Jurkat, Clone E6-1 (cell line): ENCODE measurements at regions not wholly inside any gene's neighbourhood (a gene's known extent, or its start where the extent isn't known, plus 50 kb on each side); places are given as distances from the start of the nearest gene placed in this dataset.
"Not testable (repeated sequence)": the region's sequence is repeated elsewhere in the genome, so short reads cannot be mapped to it uniquely, and the experiment has no call there.

Experiments
- DNase-seq: peaks from one replicate; pipeline ENCODE4 v3.0.0-alpha.2; 2011; ENCODE audit warnings: low read depth, low spot score
- H3K4me3 ChIP-seq: 2 replicates; pipeline ENCODE4 v1.5.1; 2011; ENCODE audit warnings: mild to moderate bottlenecking, low read length, control low read depth, moderate library complexity

DNA sequence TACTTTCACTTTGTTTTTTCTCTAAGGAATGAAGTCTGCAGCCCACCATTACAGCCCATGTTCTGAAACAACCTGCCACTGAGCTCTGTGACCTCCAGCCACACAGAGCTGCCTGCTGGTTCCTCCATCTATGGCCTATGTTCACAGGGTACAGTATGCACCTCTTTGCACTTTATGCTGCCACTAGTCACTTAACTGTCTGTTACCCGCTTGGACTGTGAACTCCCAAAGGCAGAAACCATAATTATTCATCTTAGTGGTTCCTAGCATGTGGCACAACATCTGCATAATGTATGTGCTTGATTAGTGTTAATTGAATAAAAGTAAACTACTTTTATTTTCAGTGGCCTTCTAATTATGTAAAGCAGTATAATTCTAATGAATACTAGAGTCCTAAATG lies 95.5 kb upstream of the BET1 start:
- H3K4me3 ChIP-seq, result no peak overlapping the region
- DNase-seq, result no peak

DNA sequence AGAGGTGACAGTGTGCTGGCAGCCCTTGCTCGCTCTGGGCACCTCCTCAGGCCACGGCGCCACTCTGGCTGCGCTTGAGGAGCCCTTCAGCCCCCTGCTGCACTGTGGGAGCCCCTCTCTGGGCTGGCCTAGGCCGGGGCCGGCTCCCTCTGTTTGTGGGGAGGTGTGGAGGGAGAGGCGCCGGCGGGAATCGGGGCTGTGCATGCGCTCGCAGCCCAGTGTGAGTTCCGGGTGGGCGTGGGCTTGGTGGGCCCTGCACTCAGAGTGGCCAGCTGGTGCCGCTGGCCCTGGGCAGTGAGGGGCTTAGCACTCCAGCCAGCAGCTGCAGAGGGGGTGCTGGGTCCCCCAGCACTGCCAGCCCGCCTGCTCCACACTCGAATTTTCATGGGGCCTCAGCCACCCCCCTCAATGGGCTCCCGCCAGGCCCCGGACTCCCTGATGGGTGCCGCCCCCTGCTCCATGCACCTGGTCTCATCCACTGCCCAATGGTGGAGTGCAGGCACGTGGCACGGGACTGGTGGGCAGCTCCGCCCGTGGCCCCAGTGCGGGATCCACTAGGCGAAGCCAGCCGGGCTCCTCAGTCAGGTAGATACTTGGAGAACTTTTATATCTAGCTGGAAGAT lies 96.7 kb upstream of the BET1 start:
- H3K4me3 ChIP-seq, result no peak overlapping the region
- DNase-seq, result no peak

DNA sequence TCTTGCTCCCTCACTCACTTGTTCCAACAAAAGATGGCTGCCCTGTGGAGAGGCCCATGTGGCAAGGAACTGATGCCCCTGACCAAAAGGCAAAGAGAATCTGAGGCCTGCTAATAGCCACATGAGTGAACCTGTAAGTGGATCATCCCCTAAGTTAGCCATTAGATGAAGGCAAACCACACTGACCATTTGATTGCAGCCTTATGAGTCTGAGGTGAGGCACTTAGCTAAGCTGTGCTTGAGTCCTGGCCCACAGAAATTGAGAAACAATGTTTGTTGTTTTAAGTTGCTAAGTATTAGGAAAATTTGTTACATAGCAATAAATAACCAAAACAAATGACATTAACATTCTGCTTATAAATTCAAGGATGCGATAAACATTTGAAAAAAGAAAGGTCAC lies 100.1 kb upstream of the BET1 start:
- DNase-seq, result no peak
- H3K4me3 ChIP-seq, result no peak overlapping the region

DNA sequence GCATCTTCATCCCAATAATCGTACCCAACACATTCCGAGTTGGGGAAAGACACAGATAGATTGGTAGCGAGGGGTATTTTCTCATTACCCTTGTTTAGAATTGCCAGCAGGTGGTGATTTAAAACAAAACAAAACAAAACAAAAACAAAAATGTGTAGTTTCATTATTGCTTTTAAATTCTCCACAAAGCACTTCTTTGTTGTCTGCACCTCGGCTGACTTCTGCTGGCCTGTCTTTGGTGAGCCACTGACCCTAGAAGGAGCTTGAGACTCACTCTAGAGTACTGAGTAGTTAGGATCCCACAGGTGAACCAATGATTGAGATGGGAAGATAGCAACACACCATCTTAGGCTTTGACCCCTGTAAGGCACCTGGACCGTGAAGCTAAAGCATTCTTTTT lies 105.4 kb upstream of the BET1 start:
- H3K4me3 ChIP-seq, result no peak overlapping the region
- no peak for DNase-seq

DNA sequence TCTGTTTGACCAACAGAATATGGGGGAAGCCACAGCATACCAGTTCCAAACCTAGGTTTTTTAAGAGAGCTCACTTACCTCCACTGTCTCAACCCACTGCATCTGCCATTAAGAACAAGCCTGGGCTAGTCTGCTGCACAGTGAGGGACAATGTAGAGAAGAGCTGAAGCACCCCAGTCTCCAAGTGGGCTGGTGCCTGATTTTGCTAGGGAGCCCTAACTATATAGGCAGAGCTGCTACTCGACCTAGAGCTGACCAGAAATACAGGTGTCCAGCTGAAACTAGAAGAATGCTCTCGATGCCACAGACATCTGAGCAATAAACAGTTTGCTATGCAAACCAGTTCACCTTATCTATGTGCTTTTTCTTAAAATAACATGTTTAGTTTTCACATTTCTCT lies 106.9 kb upstream of the BET1 start:
- H3K4me3 ChIP-seq, result no peak overlapping the region
- DNase-seq, result no peak

DNA sequence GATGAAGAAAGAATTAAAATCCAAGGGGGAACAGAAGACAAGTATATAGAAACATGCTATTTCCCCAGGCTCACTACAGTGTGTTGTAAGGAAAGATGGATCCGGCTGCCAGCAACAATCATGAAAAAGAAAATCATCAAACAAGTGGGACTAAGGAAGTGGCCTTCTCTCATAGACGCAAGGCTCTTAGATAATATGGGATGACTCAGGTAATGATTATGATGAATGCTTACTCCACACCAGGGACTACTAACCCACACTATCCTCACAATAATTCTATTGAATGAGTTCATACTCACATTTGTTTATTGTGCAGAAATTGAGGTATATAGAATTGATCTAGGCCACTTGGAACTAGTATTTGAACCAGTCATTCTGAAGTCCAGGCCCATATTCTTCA lies 111.2 kb upstream of the BET1 start:
- no peak for DNase-seq
- no peak overlapping the region for H3K4me3 ChIP-seq

DNA sequence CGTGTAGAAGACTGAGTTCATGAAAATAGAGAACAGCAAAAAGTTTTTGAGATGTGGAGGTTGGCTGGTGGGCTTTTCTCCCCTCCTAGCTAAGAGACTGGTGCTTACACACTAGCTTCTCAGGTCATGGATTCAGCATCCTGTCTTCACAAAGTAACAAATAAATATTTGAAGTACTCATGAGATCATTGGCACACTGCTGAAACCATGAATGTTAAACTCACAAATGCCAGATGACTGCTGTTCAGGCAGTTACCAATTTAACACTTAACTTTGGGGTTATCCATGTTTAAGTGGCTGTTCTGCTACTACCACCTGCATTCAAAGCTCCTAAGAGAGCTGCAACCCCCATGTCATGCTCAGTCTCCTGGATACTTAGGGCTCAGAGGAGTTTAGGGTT lies 119.0 kb upstream of the BET1 start:
- DNase-seq, result no peak
- no peak overlapping the region for H3K4me3 ChIP-seq

DNA sequence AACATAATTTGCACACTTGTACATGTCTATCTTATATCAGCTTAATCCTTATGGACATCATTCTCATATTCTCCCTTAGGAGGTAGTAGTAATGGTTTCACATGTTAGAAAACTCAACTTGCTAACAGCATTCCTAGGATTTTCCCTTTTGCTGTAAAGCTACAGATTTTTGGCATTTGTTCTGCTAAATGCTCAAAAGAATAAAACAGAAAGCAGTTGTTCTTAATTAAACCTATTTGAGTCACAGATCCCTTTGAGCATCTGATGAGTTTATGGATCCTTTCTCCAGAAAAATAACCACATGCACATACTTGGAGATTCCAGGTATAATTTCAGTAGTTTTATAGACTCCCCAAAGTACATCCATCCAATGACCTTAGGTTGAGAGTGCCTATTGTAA lies 122.9 kb upstream of the BET1 start:
- H3K4me3 ChIP-seq, result no peak overlapping the region

DNA sequence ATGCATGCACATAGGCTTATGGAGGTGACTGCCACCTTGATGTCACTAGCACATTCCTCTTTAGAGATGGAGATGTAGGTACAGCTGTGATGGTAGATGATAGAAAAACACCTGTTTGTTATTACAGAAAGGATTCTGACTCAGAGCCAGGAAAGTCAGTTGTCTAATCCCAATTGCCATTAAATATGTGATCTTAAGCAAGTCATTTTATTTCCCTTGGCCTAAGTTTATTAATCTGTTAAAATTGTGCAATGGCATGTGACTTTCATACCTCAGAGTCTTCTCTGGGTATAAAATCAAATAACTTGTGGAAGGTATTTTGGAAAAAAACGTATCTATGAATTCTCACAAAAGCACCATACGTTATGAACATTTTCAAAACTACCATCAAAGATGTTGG lies 123.9 kb upstream of the BET1 start:
- no peak for DNase-seq
- no peak overlapping the region for H3K4me3 ChIP-seq

More for the DNA sequence above, 122.9 kb upstream of the BET1 start:
- no peak for DNase-seq

DNA sequence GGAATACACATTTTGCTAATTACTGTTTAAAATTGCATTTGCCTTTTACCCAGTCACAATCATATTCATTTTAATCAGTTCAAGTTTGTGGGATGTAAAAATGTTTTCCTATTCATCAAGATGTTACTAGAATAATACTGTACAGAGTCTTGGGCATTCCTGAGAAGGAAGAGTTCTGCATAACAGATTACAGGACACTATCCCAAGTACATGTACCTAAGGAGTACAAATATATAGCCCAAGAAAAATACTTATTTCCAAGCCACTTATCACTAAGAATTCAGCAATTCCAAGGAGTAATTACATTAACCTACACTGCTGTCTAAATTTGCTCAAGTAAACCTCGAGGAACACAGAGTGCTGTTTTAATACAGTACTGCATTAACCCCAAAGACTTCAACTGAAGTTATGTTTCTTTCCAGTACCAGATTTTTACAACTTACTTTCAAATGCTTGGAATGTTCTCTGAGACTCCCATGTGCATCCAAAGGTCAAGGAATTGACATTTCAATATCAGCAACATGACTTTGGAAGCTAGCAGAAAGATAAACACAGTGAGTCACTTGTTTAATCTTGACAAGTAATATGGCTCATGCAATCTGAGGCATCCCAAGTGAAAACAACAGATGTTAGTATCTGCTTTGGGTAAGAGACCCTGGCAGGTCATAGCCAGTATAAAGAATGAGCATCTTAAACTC lies 125.4 kb upstream of the BET1 start:
- no peak overlapping the region for H3K4me3 ChIP-seq
- no peak for DNase-seq

DNA sequence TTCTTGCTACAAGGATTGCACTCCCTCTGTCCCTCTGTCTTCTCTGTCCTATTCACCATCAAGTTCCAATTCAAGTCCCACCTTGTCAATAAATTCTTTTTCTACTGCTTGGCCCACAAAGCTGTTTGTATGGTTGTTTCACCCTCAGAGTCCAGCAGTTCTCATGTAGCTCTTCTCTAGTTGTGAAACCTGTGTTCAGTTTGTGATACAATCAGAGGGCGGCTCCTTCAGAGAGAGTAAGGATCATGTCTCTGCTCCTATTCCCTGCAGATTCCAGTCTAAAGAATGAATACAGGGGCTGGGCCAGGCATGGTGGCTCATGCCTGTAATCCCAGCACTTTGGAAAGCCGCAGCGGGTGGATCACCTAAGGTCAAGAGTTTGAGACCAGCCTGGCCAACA lies 126.6 kb upstream of the BET1 start:
- no peak overlapping the region for H3K4me3 ChIP-seq
- no peak for DNase-seq

DNA sequence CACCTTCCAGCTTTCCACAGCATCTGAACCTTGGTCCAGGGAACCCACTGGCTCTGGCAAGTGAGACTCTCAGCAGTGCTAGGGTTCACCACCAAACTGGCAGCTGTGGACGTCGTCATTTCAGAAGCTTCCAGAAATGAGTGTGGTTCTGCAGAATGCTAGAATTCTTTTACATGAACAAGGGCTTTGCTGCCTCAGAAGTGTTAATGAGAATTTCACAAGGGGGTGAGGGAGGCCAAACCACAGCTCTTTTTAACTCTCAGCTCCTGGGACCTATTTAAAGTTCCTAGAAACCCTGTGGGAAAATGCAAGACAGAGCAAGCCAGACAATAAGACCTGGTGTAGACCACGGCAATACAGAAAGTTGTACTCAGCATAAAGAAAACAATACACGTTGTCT lies 129.3 kb upstream of the BET1 start:
- no peak overlapping the region for H3K4me3 ChIP-seq
- DNase-seq, result no peak

DNA sequence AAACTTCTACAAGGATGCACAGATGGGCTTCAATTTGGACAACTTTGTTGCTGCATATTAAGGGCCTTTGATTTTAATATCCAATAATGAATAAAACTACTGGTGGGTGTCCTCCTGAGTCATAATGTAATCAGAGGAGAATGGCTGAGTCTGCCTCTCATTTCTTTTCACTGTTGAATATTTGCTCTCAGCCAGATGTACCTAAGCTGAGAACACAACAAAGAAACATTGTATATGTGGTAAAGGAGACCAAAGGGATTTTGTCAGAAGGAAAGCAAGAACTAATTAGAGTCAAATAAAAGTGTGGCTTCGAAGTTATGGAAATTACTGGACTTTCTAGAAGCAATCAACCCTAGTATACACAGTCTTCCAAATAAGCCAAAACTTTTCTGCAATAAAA lies 131.0 kb upstream of the BET1 start:
- no peak overlapping the region for H3K4me3 ChIP-seq
- DNase-seq, result no peak

DNA sequence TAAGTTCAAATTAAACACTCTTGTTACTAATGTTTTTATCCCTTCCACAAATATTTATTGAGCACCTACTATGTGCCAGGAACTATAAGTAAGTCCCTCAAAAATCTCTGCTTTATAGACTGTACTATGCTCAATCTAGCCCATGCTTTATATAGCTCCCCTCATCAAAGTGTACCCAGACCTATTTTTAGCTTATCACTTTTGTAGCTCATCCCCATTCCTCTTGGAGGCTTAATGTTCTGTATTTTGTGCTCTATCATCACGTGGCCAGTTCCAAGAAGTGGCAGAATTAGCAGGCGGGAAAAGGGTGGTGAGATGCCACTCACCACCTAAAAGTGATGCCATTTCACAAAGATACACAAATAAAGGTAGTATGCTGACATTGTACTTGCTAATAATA lies 138.1 kb upstream of the BET1 start:
- no peak for DNase-seq
- no peak overlapping the region for H3K4me3 ChIP-seq

DNA sequence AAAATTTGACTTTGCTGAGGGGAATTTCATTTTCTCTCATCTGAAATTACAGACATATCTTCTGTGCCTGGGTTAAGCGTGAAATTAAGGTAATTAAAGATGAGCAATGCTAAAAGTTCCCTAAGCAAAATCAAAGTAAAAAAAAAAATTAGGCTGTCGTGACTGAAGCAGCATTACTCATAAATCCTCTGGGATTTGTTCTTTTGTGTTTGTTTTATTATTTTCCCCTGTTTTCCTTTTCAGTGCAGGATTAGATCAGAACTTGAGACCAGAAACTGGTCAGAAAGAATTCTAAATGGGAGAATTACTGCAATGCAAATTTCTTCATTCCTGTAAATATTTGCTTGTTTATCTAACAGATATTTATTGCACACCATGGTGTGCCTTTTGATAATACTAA lies 141.4 kb upstream of the BET1 start:
- no peak for DNase-seq

DNA sequence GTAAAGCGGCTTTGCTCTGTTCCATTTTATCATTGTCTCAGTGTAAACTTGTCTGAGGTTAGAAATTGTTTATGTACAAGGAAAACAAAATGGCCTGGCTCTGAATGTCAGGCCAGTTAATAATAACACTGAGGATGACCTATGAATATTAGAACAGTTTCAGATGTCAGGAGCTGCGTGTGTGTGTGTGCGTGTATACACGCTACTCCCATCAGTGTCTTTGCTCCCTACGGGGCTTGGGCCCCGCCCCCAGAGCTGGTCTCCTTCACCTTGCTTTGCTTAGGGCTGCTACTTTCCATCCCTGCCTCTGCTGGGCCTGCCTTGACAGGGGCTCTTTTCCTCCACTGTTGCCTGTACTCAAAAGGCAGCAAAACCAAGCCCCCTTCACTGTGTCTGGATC lies 142.3 kb upstream of the BET1 start:
- DNase-seq, result no peak
- no peak overlapping the region for H3K4me3 ChIP-seq

More for the DNA sequence above, 141.4 kb upstream of the BET1 start:
- H3K4me3 ChIP-seq, result no peak overlapping the region

DNA sequence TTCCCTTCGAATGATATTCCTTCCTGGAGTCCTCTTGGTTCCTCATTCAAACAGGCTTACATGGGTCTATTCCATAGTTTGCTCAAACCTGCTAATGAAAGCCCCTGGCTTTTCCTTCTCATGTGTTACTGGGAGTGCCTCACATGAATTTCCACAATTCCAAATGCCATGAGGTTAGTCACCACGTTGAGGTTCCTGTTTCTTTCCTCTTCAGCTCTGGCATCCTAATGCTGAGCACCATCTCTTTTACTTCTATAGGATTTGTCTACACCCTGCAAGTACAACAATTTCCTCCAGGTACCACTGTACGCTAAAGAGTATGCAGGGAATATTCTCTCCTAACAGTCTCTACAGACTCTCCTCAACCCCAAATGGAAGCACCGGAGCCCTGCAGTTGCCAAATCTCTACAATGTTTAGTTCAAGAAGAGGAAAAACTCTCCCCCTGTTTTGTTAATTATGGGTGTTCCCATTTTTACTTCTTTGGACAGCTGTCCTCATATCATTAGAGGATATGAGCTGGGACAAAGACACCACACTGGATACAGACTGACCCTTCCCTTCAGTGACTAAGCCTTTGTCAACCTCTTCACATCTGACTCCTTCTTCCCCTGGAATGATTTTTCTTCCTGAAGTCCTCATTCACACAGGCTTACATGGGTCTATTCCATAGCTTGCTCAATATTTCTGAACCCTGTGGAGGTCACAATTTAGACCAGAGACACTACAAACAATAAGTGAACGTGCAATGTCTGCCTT lies 145.8 kb upstream of the BET1 start:
- H3K4me3 ChIP-seq, result no peak overlapping the region
- DNase-seq, result no peak

DNA sequence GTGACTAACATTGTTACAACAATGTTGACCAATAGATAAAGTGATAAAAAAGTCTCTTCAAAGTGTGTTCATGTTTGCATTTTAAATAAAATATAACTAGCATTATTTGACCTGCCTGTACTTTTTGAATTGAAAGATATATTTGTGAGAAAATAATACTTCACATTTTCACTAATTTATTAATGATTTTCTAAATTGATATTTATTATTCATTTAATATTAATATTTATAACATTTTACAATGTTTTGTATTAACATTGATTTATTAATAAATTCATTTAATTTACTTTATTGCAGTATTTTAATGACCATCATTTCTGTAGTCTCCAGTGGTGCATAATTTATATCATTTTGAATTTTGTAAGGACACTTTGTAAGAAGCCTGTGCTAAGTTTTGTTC lies 150.0 kb upstream of the BET1 start:
- no peak for DNase-seq
- no peak overlapping the region for H3K4me3 ChIP-seq

DNA sequence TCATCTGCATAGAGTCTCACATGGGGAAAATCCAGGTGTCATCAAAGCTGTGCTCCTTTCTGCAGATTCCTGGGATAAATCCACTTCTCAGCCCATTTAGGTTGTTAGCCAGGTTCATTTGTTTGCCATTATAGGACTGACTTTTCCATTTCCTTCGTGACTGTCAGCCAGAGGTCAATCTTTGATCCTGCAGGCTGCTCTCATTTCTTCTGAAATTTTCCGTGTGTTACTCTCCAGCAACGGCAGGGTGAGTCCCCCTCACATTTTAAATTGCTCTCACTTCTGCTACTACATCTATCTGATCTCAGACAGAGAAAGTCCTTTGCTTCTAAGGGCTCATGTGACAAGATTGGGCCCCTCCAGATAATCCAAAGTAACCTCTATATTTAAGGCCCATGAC lies 150.7 kb upstream of the BET1 start:
- no peak for DNase-seq
- no peak overlapping the region for H3K4me3 ChIP-seq

DNA sequence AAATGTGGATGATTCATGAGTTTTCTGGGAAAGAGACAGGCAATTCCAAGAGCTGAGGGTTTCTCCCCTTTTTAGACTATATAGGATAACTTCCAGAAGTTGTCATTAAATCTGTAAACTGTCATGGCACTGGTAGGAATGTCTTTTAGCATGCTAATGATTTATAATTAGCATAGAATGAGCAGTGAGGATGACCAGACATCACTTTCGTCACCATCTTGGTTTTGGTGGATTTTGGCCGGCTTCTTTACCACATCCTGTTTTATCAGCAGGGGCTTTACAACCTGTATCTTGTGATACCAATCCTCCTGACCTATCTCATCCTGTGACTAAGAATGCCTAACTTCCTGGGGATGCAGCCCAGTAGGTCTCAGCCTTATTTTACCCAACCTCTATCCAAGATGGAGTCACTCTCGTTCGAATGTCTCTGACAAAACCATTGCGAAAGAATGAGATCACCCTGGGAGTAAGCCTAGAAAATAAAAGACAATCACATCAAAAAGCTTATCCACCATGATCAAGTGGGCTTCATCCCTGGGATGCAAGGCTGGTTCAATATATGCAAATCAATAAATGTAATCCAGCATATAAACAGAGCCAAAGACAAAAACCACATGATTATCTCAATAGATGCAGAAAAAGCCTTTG lies 153.6 kb upstream of the BET1 start:
- DNase-seq, H3K4me3 ChIP-seq: not testable (repeated sequence)
